SK-N-SH treated with all-trans-retinoic acid at 6 μM for 48 hours (cell line): ENCODE measurements at regions not wholly inside any gene's neighbourhood (a gene's known extent, or its start where the extent isn't known, plus 50 kb on each side); places are given as distances from the start of the nearest gene placed in this dataset.

ENCODE experiments used
- ATAC-seq: fragments of 200-7000 bp; cut with Tn5 transposase; 3 replicates; pipeline ENCODE4 v1.9.1; 2020; ENCODE audit warnings: mild to moderate bottlenecking, moderate library complexity
- ARNTL ChIP-seq: fragments of 450-650 bp; formaldehyde crosslinking; IDR thresholded peaks from 2 replicates; pipeline ENCODE4 v1.5.0; 2020; ENCODE audit warnings: low read depth, mild to moderate bottlenecking, moderate library complexity, borderline replicate concordance
- BACH2 ChIP-seq: fragments of 250-450 bp; sonication (Bioruptor Pico); IDR thresholded peaks from 2 replicates; pipeline ENCODE4 v1.9.0; 2021; ENCODE audit warnings: mild to moderate bottlenecking, borderline replicate concordance
- CSDC2 ChIP-seq: fragments of 250-450 bp; sonication (Bioruptor Pico); IDR thresholded peaks from 2 replicates; pipeline ENCODE4 v1.5.0; 2020; ENCODE audit warnings: mild to moderate bottlenecking, moderate library complexity
- ESRRG ChIP-seq: fragments of 250-450 bp; sonication (Bioruptor Pico); IDR thresholded peaks from 2 replicates; pipeline ENCODE4 v1.6.1; 2021; ENCODE audit warnings: mild to moderate bottlenecking
- GLIS3 ChIP-seq: fragments of 250-450 bp; sonication (Bioruptor Pico); IDR thresholded peaks from 2 replicates; pipeline ENCODE4 v1.5.0; 2020; ENCODE audit warnings: mild to moderate bottlenecking, moderate library complexity
- ISL1 ChIP-seq: fragments of 250-450 bp; sonication (Bioruptor Pico); IDR thresholded peaks from 2 replicates; pipeline ENCODE4 v2.1.2; 2022; ENCODE audit warnings: mild to moderate bottlenecking, moderate library complexity
- OSR1 ChIP-seq: fragments of 250-450 bp; sonication (Bioruptor Pico); IDR thresholded peaks from 2 replicates; pipeline ENCODE4 v1.8.0; 2022; ENCODE audit warnings: moderate library complexity, mild to moderate bottlenecking, inconsistent platforms
- POU6F1 ChIP-seq: fragments of 250-450 bp; sonication (Bioruptor Pico); IDR thresholded peaks from 2 replicates; pipeline ENCODE4 v1.8.0; 2021; ENCODE audit warnings: low read depth, mild to moderate bottlenecking, moderate library complexity, borderline replicate concordance
- PPARA ChIP-seq: fragments of 250-450 bp; sonication (Bioruptor Pico); IDR thresholded peaks from 2 replicates; pipeline ENCODE4 v1.5.0; 2020; ENCODE audit warnings: mild to moderate bottlenecking, borderline replicate concordance
- RARB ChIP-seq: fragments of 250-450 bp; sonication (Bioruptor Pico); IDR thresholded peaks from 2 replicates; pipeline ENCODE4 v1.8.0; 2021; ENCODE audit warnings: mild to moderate bottlenecking, moderate library complexity
- SNAI2 ChIP-seq: fragments of 250-450 bp; sonication (Bioruptor Pico); IDR thresholded peaks from 2 replicates; pipeline ENCODE4 v1.5.0; 2020; ENCODE audit warnings: mild to moderate bottlenecking, moderate library complexity
- TCF4 ChIP-seq: fragments of 250-450 bp; sonication (Bioruptor Pico); IDR thresholded peaks from 2 replicates; pipeline ENCODE4 v1.8.0; 2021; ENCODE audit warnings: mild to moderate bottlenecking, moderate library complexity, borderline replicate concordance
- TOX ChIP-seq: fragments of 250-450 bp; sonication (Bioruptor Pico); IDR thresholded peaks from 2 replicates; pipeline ENCODE4 v1.8.0; 2021; ENCODE audit warnings: mild to moderate bottlenecking, moderate library complexity, borderline replicate concordance
- ZC3H10 ChIP-seq: fragments of 250-450 bp; sonication (Bioruptor Pico); IDR thresholded peaks from 2 replicates; pipeline ENCODE4 v1.5.1; 2021; ENCODE audit warnings: mild to moderate bottlenecking, moderate library complexity
- ZFP3 ChIP-seq: fragments of 250-450 bp; sonication (Bioruptor Pico); IDR thresholded peaks from 2 replicates; pipeline ENCODE4 v1.5.0; 2020; ENCODE audit warnings: mild to moderate bottlenecking, moderate library complexity
- ZNF565 ChIP-seq: fragments of 450-650 bp; formaldehyde crosslinking; conservative IDR thresholded peaks from 2 replicates; pipeline ENCODE4 v1.5.0; 2020; ENCODE audit warnings: low read depth, mild to moderate bottlenecking, moderate library complexity
- ZNF70 ChIP-seq: fragments of 450-650 bp; formaldehyde crosslinking; IDR thresholded peaks from 2 replicates; pipeline ENCODE4 v1.5.0; 2020; ENCODE audit warnings: mild to moderate bottlenecking, moderate library complexity
- ZNF8 ChIP-seq: fragments of 450-650 bp; formaldehyde crosslinking; IDR thresholded peaks from 2 replicates; pipeline ENCODE4 v1.5.0; 2020; ENCODE audit warnings: mild to moderate bottlenecking, moderate library complexity
- TF ChIP-seq, protein P1 (sequence below): fragments of 250-450 bp; sonication (Bioruptor Pico); IDR thresholded peaks from 2 replicates; pipeline ENCODE4 v1.5.1; 2020; ENCODE audit warnings: low read depth, mild to moderate bottlenecking, moderate library complexity
- TF ChIP-seq, protein P2 (sequence below): fragments of 250-450 bp; sonication (Bioruptor Pico); IDR thresholded peaks from 2 replicates; pipeline ENCODE4 v1.5.0; 2020; ENCODE audit warnings: mild to moderate bottlenecking, moderate library complexity
- TF ChIP-seq, protein P3 (sequence below): fragments of 250-450 bp; sonication (Bioruptor Pico); IDR thresholded peaks from 2 replicates; pipeline ENCODE4 v1.5.1; 2021; ENCODE audit warnings: mild to moderate bottlenecking, moderate library complexity

- no peak for ATAC-seq
Observed at GRCh38 chr6:133114973-133115372, 126.2 kb upstream of the EYA4 start.

DNA sequence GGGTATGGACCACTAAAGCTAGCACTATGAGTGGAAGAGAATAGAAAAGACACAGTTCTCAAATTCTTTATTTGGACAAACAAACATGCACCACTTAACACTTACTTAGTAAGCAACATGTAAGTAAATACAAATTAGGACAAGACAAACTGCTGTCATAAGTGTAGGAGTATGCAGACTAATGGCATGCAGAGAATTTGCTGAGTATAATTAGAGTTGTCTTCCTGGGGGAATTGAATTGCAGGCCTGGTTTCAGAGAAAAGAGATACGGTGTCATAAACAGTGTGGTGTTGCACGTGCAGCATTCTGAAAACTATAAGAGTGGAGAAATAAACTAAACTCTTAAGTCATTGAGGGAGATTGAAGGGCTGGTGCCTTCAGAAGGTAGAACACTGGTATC lies 125.2 kb upstream of the EYA4 start:
- TF ChIP-seq POU6F1 (CRISPR knock-in tag) (no peak), ZNF565 (CRISPR knock-in tag) (no peak), ARNTL (CRISPR knock-in tag) (no peak), ISL1 (CRISPR knock-in tag) (no peak), TCF4 (CRISPR knock-in tag) (no peak), OSR1 (CRISPR knock-in tag) (no peak), ZNF70 (CRISPR knock-in tag) (no peak), RARB (CRISPR knock-in tag) (no peak), GLIS3 (CRISPR knock-in tag) (no peak), PPARA (CRISPR knock-in tag) (no peak), ZFP3 (CRISPR knock-in tag) (no peak), TOX (CRISPR knock-in tag) (no peak), SNAI2 (no peak), ZNF8 (CRISPR knock-in tag) (no peak), CSDC2 (CRISPR knock-in tag) (no peak), ZC3H10 (CRISPR knock-in tag) (no peak)
- TF ChIP-seq, protein P1, sequence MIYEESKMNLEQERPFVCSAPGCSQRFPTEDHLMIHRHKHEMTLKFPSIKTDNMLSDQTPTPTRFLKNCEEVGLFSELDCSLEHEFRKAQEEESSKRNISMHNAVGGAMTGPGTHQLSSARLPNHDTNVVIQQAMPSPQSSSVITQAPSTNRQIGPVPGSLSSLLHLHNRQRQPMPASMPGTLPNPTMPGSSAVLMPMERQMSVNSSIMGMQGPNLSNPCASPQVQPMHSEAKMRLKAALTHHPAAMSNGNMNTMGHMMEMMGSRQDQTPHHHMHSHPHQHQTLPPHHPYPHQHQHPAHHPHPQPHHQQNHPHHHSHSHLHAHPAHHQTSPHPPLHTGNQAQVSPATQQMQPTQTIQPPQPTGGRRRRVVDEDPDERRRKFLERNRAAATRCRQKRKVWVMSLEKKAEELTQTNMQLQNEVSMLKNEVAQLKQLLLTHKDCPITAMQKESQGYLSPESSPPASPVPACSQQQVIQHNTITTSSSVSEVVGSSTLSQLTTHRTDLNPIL (CRISPR knock-in tag): no peak
- TF ChIP-seq, protein P2, sequence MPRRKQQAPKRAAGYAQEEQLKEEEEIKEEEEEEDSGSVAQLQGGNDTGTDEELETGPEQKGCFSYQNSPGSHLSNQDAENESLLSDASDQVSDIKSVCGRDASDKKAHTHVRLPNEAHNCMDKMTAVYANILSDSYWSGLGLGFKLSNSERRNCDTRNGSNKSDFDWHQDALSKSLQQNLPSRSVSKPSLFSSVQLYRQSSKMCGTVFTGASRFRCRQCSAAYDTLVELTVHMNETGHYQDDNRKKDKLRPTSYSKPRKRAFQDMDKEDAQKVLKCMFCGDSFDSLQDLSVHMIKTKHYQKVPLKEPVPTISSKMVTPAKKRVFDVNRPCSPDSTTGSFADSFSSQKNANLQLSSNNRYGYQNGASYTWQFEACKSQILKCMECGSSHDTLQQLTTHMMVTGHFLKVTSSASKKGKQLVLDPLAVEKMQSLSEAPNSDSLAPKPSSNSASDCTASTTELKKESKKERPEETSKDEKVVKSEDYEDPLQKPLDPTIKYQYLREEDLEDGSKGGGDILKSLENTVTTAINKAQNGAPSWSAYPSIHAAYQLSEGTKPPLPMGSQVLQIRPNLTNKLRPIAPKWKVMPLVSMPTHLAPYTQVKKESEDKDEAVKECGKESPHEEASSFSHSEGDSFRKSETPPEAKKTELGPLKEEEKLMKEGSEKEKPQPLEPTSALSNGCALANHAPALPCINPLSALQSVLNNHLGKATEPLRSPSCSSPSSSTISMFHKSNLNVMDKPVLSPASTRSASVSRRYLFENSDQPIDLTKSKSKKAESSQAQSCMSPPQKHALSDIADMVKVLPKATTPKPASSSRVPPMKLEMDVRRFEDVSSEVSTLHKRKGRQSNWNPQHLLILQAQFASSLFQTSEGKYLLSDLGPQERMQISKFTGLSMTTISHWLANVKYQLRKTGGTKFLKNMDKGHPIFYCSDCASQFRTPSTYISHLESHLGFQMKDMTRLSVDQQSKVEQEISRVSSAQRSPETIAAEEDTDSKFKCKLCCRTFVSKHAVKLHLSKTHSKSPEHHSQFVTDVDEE (CRISPR knock-in tag): no peak
- TF ChIP-seq, protein P3, sequence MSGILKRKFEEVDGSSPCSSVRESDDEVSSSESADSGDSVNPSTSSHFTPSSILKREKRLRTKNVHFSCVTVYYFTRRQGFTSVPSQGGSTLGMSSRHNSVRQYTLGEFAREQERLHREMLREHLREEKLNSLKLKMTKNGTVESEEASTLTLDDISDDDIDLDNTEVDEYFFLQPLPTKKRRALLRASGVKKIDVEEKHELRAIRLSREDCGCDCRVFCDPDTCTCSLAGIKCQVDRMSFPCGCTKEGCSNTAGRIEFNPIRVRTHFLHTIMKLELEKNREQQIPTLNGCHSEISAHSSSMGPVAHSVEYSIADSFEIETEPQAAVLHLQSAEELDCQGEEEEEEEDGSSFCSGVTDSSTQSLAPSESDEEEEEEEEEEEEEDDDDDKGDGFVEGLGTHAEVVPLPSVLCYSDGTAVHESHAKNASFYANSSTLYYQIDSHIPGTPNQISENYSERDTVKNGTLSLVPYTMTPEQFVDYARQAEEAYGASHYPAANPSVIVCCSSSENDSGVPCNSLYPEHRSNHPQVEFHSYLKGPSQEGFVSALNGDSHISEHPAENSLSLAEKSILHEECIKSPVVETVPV (CRISPR knock-in tag): no peak
- ATAC-seq: no peak

More at GRCh38 chr6:133114973-133115372, 126.2 kb upstream of the EYA4 start:
- TF ChIP-seq ZNF8 (CRISPR knock-in tag): no peak
- no peak for TF ChIP-seq ARNTL (CRISPR knock-in tag)
- TF ChIP-seq CSDC2 (CRISPR knock-in tag): no peak
- TF ChIP-seq SNAI2: no peak
- TF ChIP-seq ESRRG: no peak
- no peak for TF ChIP-seq GLIS3 (CRISPR knock-in tag)
- TF ChIP-seq ZNF70 (CRISPR knock-in tag): no peak
- TF ChIP-seq, protein P3 (CRISPR knock-in tag): no peak
- no peak for TF ChIP-seq RARB (CRISPR knock-in tag)
- TF ChIP-seq ZFP3 (CRISPR knock-in tag): no peak
- no peak for TF ChIP-seq ZC3H10 (CRISPR knock-in tag)
- no peak for TF ChIP-seq BACH2 (CRISPR knock-in tag)
- TF ChIP-seq ISL1 (CRISPR knock-in tag): no peak
- no peak for TF ChIP-seq TOX (CRISPR knock-in tag)
- TF ChIP-seq POU6F1 (CRISPR knock-in tag): no peak
- TF ChIP-seq, protein P1 (CRISPR knock-in tag): no peak
